CD8-positive, alpha-beta memory T cell (primary cell): ENCODE measurements at regions not wholly inside any gene's neighbourhood (a gene's known extent, or its start where the extent isn't known, plus 50 kb on each side); places are given as distances from the start of the nearest gene placed in this dataset.

Experiments used
- CTCF ChIA-PET: fragments of 350-600 bp; sonication (Branson Sonifier 250); formaldehyde crosslinking; loops from one replicate; lab custom pipeline; 2021; ENCODE audit warnings: antibody characterized with exemption; lab: Charles Lee
- POLR2A ChIA-PET: fragments of 350-600 bp; sonication (Branson Sonifier 250); formaldehyde crosslinking; loops from one replicate; lab custom pipeline; 2021; ENCODE audit warnings: antibody characterized with exemption; lab: Charles Lee
- DNase-seq, 5 donors: peaks; one replicate each; pipeline versions ENCODE4 v3.0.0 to v3.0.0-alpha.2; 2020 to 2022; ENCODE audit warnings: mixed read lengths in 1 of 5
- H3K27ac ChIP-seq: one replicate; pipeline ENCODE4 v1.7.0; 2013; ENCODE audit warnings: low read depth, mild to moderate bottlenecking, low read length, moderate library complexity
- H3K27me3 ChIP-seq: 2 replicates; pipeline ENCODE4 v1.7.0; 2013; ENCODE audit warnings: low read length, mild to moderate bottlenecking; ENCODE audit not compliant: insufficient read depth, poor library complexity, severe bottlenecking
- H3K36me3 ChIP-seq: 2 replicates; pipeline ENCODE4 v1.7.0; 2013; ENCODE audit warnings: mild to moderate bottlenecking, low read length, moderate library complexity; ENCODE audit not compliant: insufficient read depth
- H3K4me1 ChIP-seq: 2 replicates; pipeline ENCODE4 v1.7.0; 2013; ENCODE audit warnings: mild to moderate bottlenecking, low read length, moderate library complexity; ENCODE audit not compliant: insufficient read depth
- H3K4me3 ChIP-seq: 2 replicates; pipeline ENCODE4 v1.7.0; 2013; ENCODE audit warnings: mild to moderate bottlenecking, low read length
- H3K9me3 ChIP-seq: 2 replicates; pipeline ENCODE4 v1.7.0; 2013; ENCODE audit warnings: mild to moderate bottlenecking, low read length
- H3K27ac Mint-ChIP-seq, 8 donors: one replicate each; pipeline ENCODE4 v1.8.0; 2020 to 2021; ENCODE audit warnings: mixed read lengths in 8 of 8, mild to moderate bottlenecking in 6 of 8, inconsistent platforms in 3 of 8, moderate library complexity in 3 of 8
- H3K27me3 Mint-ChIP-seq, 2 donors: one replicate each; pipeline ENCODE4 v1.8.0; 2020 to 2021; ENCODE audit warnings: mixed read lengths in 2 of 2, mild to moderate bottlenecking in 1 of 2, moderate library complexity in 1 of 2
- H3K36me3 Mint-ChIP-seq, 3 donors: one replicate each; pipeline ENCODE4 v1.8.0; 2020 to 2021; ENCODE audit warnings: mixed read lengths in 3 of 3, inconsistent platforms in 1 of 3, mild to moderate bottlenecking in 1 of 3
- H3K4me1 Mint-ChIP-seq, 3 donors: one replicate each; pipeline ENCODE4 v1.8.0; 2020 to 2021; ENCODE audit warnings: mixed read lengths in 3 of 3, inconsistent platforms in 1 of 3, mild to moderate bottlenecking in 1 of 3
- H3K4me3 Mint-ChIP-seq, 7 donors: one replicate each; pipeline ENCODE4 v1.8.0; 2020 to 2021; ENCODE audit warnings: mixed read lengths in 7 of 7, mild to moderate bottlenecking in 6 of 7, moderate library complexity in 4 of 7, inconsistent platforms in 2 of 7
- H3K9me3 Mint-ChIP-seq, 5 donors: one replicate each; pipeline ENCODE4 v1.8.0; 2020 to 2022; ENCODE audit warnings: mixed read lengths in 5 of 5, mild to moderate bottlenecking in 3 of 5, moderate library complexity in 2 of 5, inconsistent platforms in 1 of 5

- Mint-ChIP-seq H3K36me3 (no peaks in the 10 kb centered on the region), H3K9me3 (peaks cover 0 to 4% (median 3%) of the 10 kb centered on the region in 5 donors), H3K4me1 (no peaks in the 10 kb centered on the region), H3K4me3 (no peak overlapping the region), H3K27ac (no peak overlapping the region), H3K27me3 (peaks cover 0 to 2% of the 10 kb centered on the region in 2 donors)
- DNase-seq, result no peak
- H3K36me3 ChIP-seq, result no peaks in the 10 kb centered on the region
- no peaks in the 10 kb centered on the region for H3K4me1 ChIP-seq
- CTCF ChIA-PET, result no interaction called here
- H3K27me3 ChIP-seq, result no peaks in the 10 kb centered on the region
- POLR2A ChIA-PET, result no interaction called here
- H3K4me3 ChIP-seq, result no peak overlapping the region
- H3K9me3 ChIP-seq, result no peaks in the 10 kb centered on the region
- no peak overlapping the region for H3K27ac ChIP-seq
Observed at GRCh38 chr2:66836851-66837250, 401.9 kb downstream of the MEIS1 start.

DNA sequence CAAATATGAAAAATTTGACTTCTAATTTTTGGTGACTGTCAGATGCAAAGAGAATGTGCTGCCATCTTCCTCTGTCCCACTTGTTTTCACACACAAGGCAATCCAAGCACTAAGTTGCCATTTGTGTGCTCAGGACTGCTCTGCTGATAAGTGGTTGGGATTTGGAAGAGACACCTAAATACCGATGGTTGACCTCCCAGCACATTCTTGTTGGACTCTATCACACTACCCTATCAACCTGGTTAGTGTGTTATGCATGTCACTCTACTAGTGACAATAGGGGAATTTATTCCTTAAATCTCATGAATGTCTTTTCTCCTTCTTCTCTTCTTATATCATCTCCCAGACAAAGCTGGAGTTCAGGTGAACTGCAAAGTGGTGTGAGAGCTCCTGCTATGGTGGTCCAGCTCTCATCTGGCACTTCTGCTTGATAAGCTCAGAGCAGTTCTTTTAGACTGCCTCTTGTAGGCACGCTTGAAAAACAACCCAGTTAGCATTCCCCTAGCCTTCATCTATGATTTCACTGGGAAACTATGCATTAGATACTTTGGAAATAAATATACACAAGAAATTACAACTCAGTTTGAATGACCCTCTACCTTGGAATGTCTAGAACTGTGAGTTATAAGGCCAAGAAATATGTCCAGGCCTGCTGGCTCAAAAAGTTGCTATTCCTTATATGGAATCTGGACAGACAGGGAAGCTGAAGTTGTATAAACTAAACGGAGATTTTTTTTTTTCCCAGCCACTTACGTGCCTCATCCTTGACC is 404.8 kb downstream of the MEIS1 start:
- Mint-ChIP-seq H3K27me3 (peaks cover 0 to 2% of the 10 kb centered on the region in 2 donors), H3K27ac (no peak overlapping the region), H3K4me1 (no peaks in the 10 kb centered on the region), H3K4me3 (no peak overlapping the region), H3K9me3 (peaks cover 0 to 5% (median 3%) of the 10 kb centered on the region in 5 donors), H3K36me3 (no peaks in the 10 kb centered on the region)
- Histone ChIP-seq H3K9me3 (no peaks in the 10 kb centered on the region), H3K27me3 (no peaks in the 10 kb centered on the region), H3K36me3 (no peaks in the 10 kb centered on the region), H3K27ac (no peak overlapping the region), H3K4me3 (no peak overlapping the region), H3K4me1 (no peaks in the 10 kb centered on the region)
- CTCF ChIA-PET, result no interaction called here
- DNase-seq, result no peak
- POLR2A ChIA-PET, result no interaction called here

DNA sequence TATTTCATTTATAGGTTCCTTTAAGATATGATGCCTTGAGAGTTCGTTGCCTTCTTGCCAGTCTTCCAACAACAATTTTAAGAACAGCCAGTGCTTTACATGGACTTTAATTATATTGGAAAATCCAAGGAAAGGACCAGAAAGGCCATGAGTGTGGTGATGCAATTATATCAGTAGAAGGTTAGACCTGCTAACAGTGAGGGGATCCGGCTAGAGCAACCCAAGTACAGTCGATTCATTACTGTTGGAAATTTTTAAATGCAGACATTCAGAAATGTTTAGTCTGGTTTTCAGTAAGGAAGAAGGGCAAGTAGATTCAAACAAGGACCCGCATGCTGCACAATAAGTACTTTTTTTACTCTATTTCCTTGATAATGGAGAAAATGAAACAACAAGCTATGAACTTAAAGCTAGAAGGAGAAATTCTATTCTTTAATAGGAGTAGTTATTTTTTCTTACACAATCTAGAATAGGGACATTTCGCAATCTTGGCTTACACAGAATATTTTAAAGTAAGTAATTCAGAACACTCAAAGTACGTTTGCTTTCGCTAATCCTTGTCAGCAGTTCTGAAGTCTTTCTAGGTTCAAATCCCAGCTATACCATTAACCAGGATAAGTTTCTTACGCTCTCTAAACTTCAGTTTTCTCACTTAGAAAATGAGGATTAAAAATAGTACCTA is 405.5 kb downstream of the MEIS1 start:
- CTCF ChIA-PET, result no interaction called here
- no peak for DNase-seq
- Mint-ChIP-seq H3K9me3 (peaks cover 0 to 5% (median 3%) of the 10 kb centered on the region in 5 donors), H3K36me3 (no peaks in the 10 kb centered on the region), H3K27ac (no peak overlapping the region), H3K4me1 (no peaks in the 10 kb centered on the region), H3K4me3 (no peak overlapping the region), H3K27me3 (peaks cover 0 to 2% of the 10 kb centered on the region in 2 donors)
- Histone ChIP-seq H3K4me1 (no peaks in the 10 kb centered on the region), H3K9me3 (no peaks in the 10 kb centered on the region), H3K27ac (no peak overlapping the region), H3K27me3 (no peaks in the 10 kb centered on the region), H3K36me3 (no peaks in the 10 kb centered on the region), H3K4me3 (no peak overlapping the region)
- POLR2A ChIA-PET, result no interaction called here

GRCh38 chr2:66843847-66844246 is 408.9 kb downstream of the MEIS1 start:
- Mint-ChIP-seq H3K4me3 (no peak overlapping the region), H3K27ac (no peak overlapping the region), H3K4me1 (no peaks in the 10 kb centered on the region), H3K9me3 (peaks cover 0 to 6% (median 2%) of the 10 kb centered on the region in 5 donors), H3K36me3 (no peaks in the 10 kb centered on the region), H3K27me3 (peaks cover 0 to 3% of the 10 kb centered on the region in 2 donors)
- ChIA-PET POLR2A (no interaction called here), CTCF (no interaction called here)
- H3K9me3 ChIP-seq, result no peaks in the 10 kb centered on the region
- H3K27me3 ChIP-seq, result no peaks in the 10 kb centered on the region
- H3K36me3 ChIP-seq, result no peaks in the 10 kb centered on the region
- H3K4me1 ChIP-seq, result no peaks in the 10 kb centered on the region
- DNase-seq, result no peak
- no peak overlapping the region for H3K27ac ChIP-seq
- no peak overlapping the region for H3K4me3 ChIP-seq

- ChIA-PET POLR2A (no interaction called here), CTCF (no interaction called here)
- Histone ChIP-seq H3K27ac (no peak overlapping the region), H3K27me3 (no peaks in the 10 kb centered on the region), H3K4me3 (no peak overlapping the region), H3K4me1 (no peaks in the 10 kb centered on the region), H3K36me3 (no peaks in the 10 kb centered on the region), H3K9me3 (no peaks in the 10 kb centered on the region)
- DNase-seq, result no peak
- Mint-ChIP-seq H3K4me1 (no peaks in the 10 kb centered on the region), H3K4me3 (no peak overlapping the region), H3K27me3 (peaks cover 0 to 1% of the 10 kb centered on the region in 2 donors), H3K9me3 (peaks cover 0 to 6% (median 2%) of the 10 kb centered on the region in 5 donors), H3K27ac (no peak overlapping the region), H3K36me3 (no peaks in the 10 kb centered on the region)
Observed at GRCh38 chr2:66845307-66845706, 410.4 kb downstream of the MEIS1 start.

- H3K4me3 Mint-ChIP-seq, result no peak overlapping the region
- H3K27ac ChIP-seq, result no peak overlapping the region
- H3K27ac Mint-ChIP-seq, result no peak overlapping the region
Observed at GRCh38 chr2:66846887-66847286, 412.0 kb downstream of the MEIS1 start.

GRCh38 chr2:66849153-66849755 is 414.3 kb downstream of the MEIS1 start:
- no peaks in the 10 kb centered on the region for H3K4me1 ChIP-seq
- peaks cover 0 to 3% (median 2%) of the 10 kb centered on the region in 5 donors for H3K9me3 Mint-ChIP-seq
- H3K27ac ChIP-seq, result no peak overlapping the region
- no peaks in the 10 kb centered on the region for H3K36me3 Mint-ChIP-seq
- no peaks in the 10 kb centered on the region for H3K27me3 ChIP-seq
- no peak overlapping the region for H3K27ac Mint-ChIP-seq
- H3K36me3 ChIP-seq, result no peaks in the 10 kb centered on the region
- H3K4me3 ChIP-seq, result no peak overlapping the region
- H3K9me3 ChIP-seq, result no peaks in the 10 kb centered on the region
- H3K4me3 Mint-ChIP-seq, result no peak overlapping the region
- no peaks in the 10 kb centered on the region for H3K4me1 Mint-ChIP-seq
- peaks cover 0 to 1% of the 10 kb centered on the region in 2 donors for H3K27me3 Mint-ChIP-seq
- CTCF ChIA-PET, result no interaction called here
- DNase-seq, result no peak
- POLR2A ChIA-PET, result no interaction called here

More at GRCh38 chr2:66846887-66847286, 412.0 kb downstream of the MEIS1 start:
- Histone ChIP-seq H3K4me3 (no peak overlapping the region), H3K4me1 (no peaks in the 10 kb centered on the region), H3K9me3 (no peaks in the 10 kb centered on the region), H3K36me3 (no peaks in the 10 kb centered on the region), H3K27me3 (no peaks in the 10 kb centered on the region)
- ChIA-PET POLR2A (no interaction called here), CTCF (no interaction called here)
- H3K36me3 Mint-ChIP-seq, result no peaks in the 10 kb centered on the region
- no peaks in the 10 kb centered on the region for H3K4me1 Mint-ChIP-seq
- peaks cover 0 to 1% of the 10 kb centered on the region in 2 donors for H3K27me3 Mint-ChIP-seq
- DNase-seq, result no peak
- H3K9me3 Mint-ChIP-seq, result peaks cover 0 to 6% (median 0%) of the 10 kb centered on the region in 5 donors

GRCh38 chr2:66850376-66850775 is 415.5 kb downstream of the MEIS1 start:
- Histone ChIP-seq H3K9me3 (no peaks in the 10 kb centered on the region), H3K36me3 (no peaks in the 10 kb centered on the region), H3K27ac (no peak overlapping the region), H3K4me1 (no peaks in the 10 kb centered on the region), H3K4me3 (no peak overlapping the region), H3K27me3 (no peaks in the 10 kb centered on the region)
- no peak overlapping the region for H3K27ac Mint-ChIP-seq
- no peaks in the 10 kb centered on the region for H3K36me3 Mint-ChIP-seq
- H3K27me3 Mint-ChIP-seq, result peaks cover 0 to 1% of the 10 kb centered on the region in 2 donors
- peaks cover 0 to 7% (median 2%) of the 10 kb centered on the region in 5 donors for H3K9me3 Mint-ChIP-seq
- CTCF ChIA-PET, result no interaction called here
- H3K4me3 Mint-ChIP-seq, result no peak overlapping the region
- DNase-seq, result no peak
- no peaks in the 10 kb centered on the region for H3K4me1 Mint-ChIP-seq
- POLR2A ChIA-PET, result no interaction called here
